ENCODE measurements at regions not wholly inside any gene's neighbourhood (a gene's known extent, or its start where the extent isn't known, plus 50 kb on each side); places are given as distances from the start of the nearest gene placed in this dataset.

- no peak for DNase-seq
These were observed 154.5 kb upstream of the SPAG17 start for GRCh38 chr1:118339400-118340124.

GRCh38 chr1:118338936-118339335 lies 153.9 kb upstream of the SPAG17 start:
- DNase-seq = no peak

- DNase-seq = no peak
These were observed 152.3 kb upstream of the SPAG17 start for GRCh38 chr1:118337346-118337745.

GRCh38 chr1:118335331-118335732 lies 150.3 kb upstream of the SPAG17 start:
- no peak for DNase-seq

GRCh38 chr1:118334506-118334905 lies 149.5 kb upstream of the SPAG17 start:
- no peak for DNase-seq

- no peak for DNase-seq
These were observed 148.7 kb upstream of the SPAG17 start for GRCh38 chr1:118333601-118334210.

- no peak for DNase-seq
These were observed 142.1 kb upstream of the SPAG17 start for GRCh38 chr1:118326960-118327629.

GRCh38 chr1:118325550-118326225 lies 140.7 kb upstream of the SPAG17 start:
- no peak for DNase-seq

- DNase-seq = no peak
These were observed 138.2 kb upstream of the SPAG17 start for GRCh38 chr1:118323246-118323645.

- no peak for DNase-seq
These were observed 137.3 kb upstream of the SPAG17 start for GRCh38 chr1:118322331-118322730.

GRCh38 chr1:118321840-118322239 lies 136.8 kb upstream of the SPAG17 start:
- DNase-seq = no peak

GRCh38 chr1:118317842-118318614 lies 133.0 kb upstream of the SPAG17 start:
- no peak for DNase-seq

GRCh38 chr1:118306851-118307250 lies 121.8 kb upstream of the SPAG17 start:
- no peak for DNase-seq

GRCh38 chr1:118304722-118305359 lies 119.8 kb upstream of the SPAG17 start:
- DNase-seq = no peak

- DNase-seq = no peak
These were observed 118.5 kb upstream of the SPAG17 start for GRCh38 chr1:118303534-118303933.

- DNase-seq = no peak
These were observed 118.0 kb upstream of the SPAG17 start for GRCh38 chr1:118303064-118303463.

- DNase-seq = no peak
These were observed 117.1 kb upstream of the SPAG17 start for GRCh38 chr1:118302145-118302544.

- DNase-seq = no peak
These were observed 115.8 kb upstream of the SPAG17 start for GRCh38 chr1:118300808-118301207.

GRCh38 chr1:118298397-118298796 lies 113.4 kb upstream of the SPAG17 start:
- DNase-seq = no peak

GRCh38 chr1:118297521-118297920 lies 112.5 kb upstream of the SPAG17 start:
- no peak for DNase-seq

GRCh38 chr1:118294875-118295642 lies 110.0 kb upstream of the SPAG17 start:
- no peak for DNase-seq

Data from hippocampal formation (tissue), 2 donors.